ENCODE measurements at regions not wholly inside any gene's neighbourhood (a gene's known extent, or its start where the extent isn't known, plus 50 kb on each side); places are given as distances from the start of the nearest gene placed in this dataset.

GRCh38 chr2:82857967-82858366 is 1601.1 kb downstream of the SUCLG1 start (continued):
- TF ChIP-seq ZFP30 (CRISPR knock-in tag; IDR thresholded peaks at IDR 0.05; ENCODE audit: borderline replicate concordance) (no peak), RBM25 (IDR thresholded peaks at IDR 0.05; ENCODE audit: low read depth, low read length, severe bottlenecking) (no peak), ZNF133 (CRISPR knock-in tag; IDR thresholded peaks at IDR 0.05) (no peak), RFX5 (IDR thresholded peaks at IDR 0.05; ENCODE audit: low read depth, low read length) (no peak), MEIS2 (IDR thresholded peaks at IDR 0.05; ENCODE audit: partially characterized antibody) (no peak), ZBED1 (IDR thresholded peaks at IDR 0.05) (no peak), ATF7 (IDR thresholded peaks at IDR 0.05) (no peak), USF1 (CRISPR knock-in tag; IDR thresholded peaks at IDR 0.05) (no peak), E4F1 (CRISPR knock-in tag; IDR thresholded peaks at IDR 0.05; ENCODE audit: borderline replicate concordance) (no peak), GTF3C2 (IDR thresholded peaks at IDR 0.05; ENCODE audit: borderline replicate concordance, extremely low read depth, insufficient read length) (no peak)
- TF ChIP-seq, protein P1, sequence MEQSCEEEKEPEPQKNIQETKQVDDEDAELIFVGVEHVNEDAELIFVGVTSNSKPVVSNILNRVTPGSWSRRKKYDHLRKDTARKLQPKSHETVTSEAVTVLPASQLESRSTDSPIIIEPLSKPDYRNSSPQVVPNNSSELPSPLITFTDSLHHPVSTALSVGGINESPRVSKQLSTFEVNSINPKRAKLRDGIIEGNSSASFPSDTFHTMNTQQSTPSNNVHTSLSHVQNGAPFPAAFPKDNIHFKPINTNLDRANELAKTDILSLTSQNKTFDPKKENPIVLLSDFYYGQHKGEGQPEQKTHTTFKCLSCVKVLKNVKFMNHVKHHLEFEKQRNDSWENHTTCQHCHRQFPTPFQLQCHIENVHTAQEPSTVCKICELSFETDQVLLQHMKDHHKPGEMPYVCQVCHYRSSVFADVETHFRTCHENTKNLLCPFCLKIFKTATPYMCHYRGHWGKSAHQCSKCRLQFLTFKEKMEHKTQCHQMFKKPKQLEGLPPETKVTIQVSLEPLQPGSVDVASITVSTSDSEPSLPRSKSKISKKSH (CRISPR knock-in tag; IDR thresholded peaks at IDR 0.05): no peak
